Activated CD8-positive, alpha-beta T cell treated with anti-CD3 and anti-CD28 coated beads for 36 hours (primary cell): ENCODE measurements at regions not wholly inside any gene's neighbourhood (a gene's known extent, or its start where the extent isn't known, plus 50 kb on each side); places are given as distances from the start of the nearest gene placed in this dataset.

ENCODE experiments used
- ATAC-seq: fragments of 200-7000 bp; cut with Tn5 transposase; one replicate; pipeline ENCODE4 v1.10.0; 2021; ENCODE audit warnings: mild to moderate bottlenecking, moderate library complexity
- CTCF ChIA-PET: fragments of 350-600 bp; sonication (Branson Sonifier 250); formaldehyde crosslinking; loops from one replicate; lab custom pipeline; 2021; ENCODE audit warnings: antibody characterized with exemption; lab: Charles Lee
- POLR2A ChIA-PET: fragments of 350-600 bp; sonication (Branson Sonifier 250); formaldehyde crosslinking; loops from one replicate; lab custom pipeline; 2021; ENCODE audit warnings: antibody characterized with exemption; lab: Charles Lee
- DNase-seq: peaks from one replicate; pipeline ENCODE4 v3.0.0-alpha.2; 2020
- H3K27ac Mint-ChIP-seq: one replicate; pipeline ENCODE4 v1.8.0; 2021; ENCODE audit warnings: mild to moderate bottlenecking, mixed read lengths
- H3K27me3 Mint-ChIP-seq: one replicate; pipeline ENCODE4 v1.8.0; 2021; ENCODE audit warnings: mixed read lengths
- H3K36me3 Mint-ChIP-seq: one replicate; pipeline ENCODE4 v1.8.0; 2021; ENCODE audit warnings: low read depth, mixed read lengths
- H3K4me1 Mint-ChIP-seq: one replicate; pipeline ENCODE4 v1.8.0; 2021; ENCODE audit warnings: low read depth, mixed read lengths
- H3K4me3 Mint-ChIP-seq: one replicate; pipeline ENCODE4 v1.8.0; 2021; ENCODE audit warnings: mild to moderate bottlenecking, moderate library complexity, mixed read lengths
- H3K9me3 Mint-ChIP-seq: one replicate; pipeline ENCODE4 v1.8.0; 2021; ENCODE audit warnings: mixed read lengths
- intact Hi-C: fragments of 100-400 bp; cut with micrococcal nuclease; formaldehyde crosslinking; loops from one replicate; pipeline ENCODE4 v1.10.0; 2022
- TF ChIP-seq, protein P1 (sequence below): fragments of 200-600 bp; IDR thresholded peaks from one replicate; pipeline ENCODE4 v1.8.0; 2022; ENCODE audit warnings: antibody characterized with exemption, mild to moderate bottlenecking

DNA sequence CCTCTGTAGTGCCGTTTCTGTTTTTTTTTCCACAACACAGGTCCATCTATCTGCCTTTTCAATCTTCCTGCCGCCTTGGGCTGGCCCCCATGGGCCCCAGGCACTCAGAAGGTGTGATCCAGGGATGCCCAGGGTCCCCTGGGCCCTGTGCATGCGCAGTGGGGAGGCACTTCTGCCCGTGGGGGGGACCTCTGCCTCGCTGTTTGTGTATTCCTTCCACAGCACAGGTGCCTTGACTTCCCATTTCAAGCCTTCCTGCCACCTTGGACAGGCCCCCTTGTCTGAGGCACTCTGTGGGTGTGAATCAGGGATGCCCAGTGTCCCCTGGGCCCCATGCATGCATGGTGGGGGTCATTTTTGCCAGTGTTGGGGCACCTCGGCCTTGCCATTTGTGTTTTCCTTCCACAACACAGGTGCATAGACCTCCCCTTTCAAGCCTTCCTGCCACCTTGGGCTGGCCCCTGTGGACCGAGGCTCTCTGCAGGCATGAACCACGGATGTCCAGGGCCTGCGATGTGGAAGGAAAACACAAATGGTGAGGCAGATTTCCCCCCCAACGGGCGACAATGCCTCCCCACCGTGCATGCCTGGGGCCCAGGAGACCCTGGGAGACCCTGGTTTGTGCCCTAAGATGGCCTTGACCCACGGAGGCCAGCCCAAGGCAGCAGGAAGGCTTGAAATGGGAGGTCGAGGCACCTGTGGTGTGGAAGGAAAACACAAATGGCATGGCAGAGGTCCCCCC lies 366.5 kb downstream of the ALG10 start:
- ChIA-PET POLR2A (no interaction called here), CTCF (no interaction called here)
- no peaks in the 10 kb centered on the region for H3K4me1 Mint-ChIP-seq
- ATAC-seq: no peak
- TF ChIP-seq, protein P1, sequence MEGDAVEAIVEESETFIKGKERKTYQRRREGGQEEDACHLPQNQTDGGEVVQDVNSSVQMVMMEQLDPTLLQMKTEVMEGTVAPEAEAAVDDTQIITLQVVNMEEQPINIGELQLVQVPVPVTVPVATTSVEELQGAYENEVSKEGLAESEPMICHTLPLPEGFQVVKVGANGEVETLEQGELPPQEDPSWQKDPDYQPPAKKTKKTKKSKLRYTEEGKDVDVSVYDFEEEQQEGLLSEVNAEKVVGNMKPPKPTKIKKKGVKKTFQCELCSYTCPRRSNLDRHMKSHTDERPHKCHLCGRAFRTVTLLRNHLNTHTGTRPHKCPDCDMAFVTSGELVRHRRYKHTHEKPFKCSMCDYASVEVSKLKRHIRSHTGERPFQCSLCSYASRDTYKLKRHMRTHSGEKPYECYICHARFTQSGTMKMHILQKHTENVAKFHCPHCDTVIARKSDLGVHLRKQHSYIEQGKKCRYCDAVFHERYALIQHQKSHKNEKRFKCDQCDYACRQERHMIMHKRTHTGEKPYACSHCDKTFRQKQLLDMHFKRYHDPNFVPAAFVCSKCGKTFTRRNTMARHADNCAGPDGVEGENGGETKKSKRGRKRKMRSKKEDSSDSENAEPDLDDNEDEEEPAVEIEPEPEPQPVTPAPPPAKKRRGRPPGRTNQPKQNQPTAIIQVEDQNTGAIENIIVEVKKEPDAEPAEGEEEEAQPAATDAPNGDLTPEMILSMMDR: no peak
- no peak overlapping the region for H3K4me3 Mint-ChIP-seq
- intact Hi-C loops: no loop called here
- no peaks in the 10 kb centered on the region for H3K27me3 Mint-ChIP-seq
- DNase-seq: no peak
- H3K9me3 Mint-ChIP-seq: peaks cover 2% of the 10 kb centered on the region
- no peak overlapping the region for H3K27ac Mint-ChIP-seq
- H3K36me3 Mint-ChIP-seq: no peaks in the 10 kb centered on the region

DNA sequence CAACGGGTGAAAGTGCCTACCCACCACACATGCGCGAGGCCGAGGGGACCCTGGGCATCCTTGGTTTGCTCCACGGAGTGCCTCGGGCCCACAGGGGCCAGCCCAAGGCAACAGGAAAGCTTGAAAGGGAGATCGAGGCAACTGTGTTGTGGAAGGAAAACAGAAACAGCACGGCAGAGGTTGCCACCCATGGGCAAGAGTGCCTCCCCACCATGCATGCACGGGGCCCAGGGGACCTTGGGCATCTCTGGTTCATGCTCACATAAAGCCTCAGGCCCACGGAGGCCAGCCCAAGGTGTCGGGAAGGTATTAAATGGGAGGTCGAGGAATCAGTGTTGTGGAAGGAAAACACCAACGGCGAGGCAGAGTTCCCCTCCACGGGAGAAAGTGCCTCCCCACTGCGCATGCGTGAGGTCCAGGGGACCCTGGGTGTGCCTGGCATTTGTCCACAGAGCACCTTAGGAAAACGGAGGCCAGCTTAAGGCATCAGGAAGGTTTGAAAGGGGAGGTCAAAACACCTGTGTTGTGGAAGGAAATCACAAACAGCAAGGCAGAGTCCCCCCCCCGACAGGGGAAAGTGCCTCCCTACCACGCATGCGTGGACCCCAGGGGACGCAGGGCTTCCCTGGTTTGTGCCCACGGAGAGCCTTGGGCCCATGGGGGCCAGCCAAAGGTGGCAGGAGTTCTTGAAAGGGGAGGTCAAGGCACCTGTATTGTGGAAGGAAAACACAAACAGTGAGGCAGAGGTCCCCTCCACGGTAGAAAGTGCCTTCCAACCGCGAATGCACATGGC lies 367.3 kb downstream of the ALG10 start:
- POLR2A ChIA-PET: no interaction called here
- Mint-ChIP-seq H3K27me3 (no peaks in the 10 kb centered on the region), H3K4me3 (no peak overlapping the region), H3K9me3 (peaks cover 2% of the 10 kb centered on the region), H3K4me1 (no peaks in the 10 kb centered on the region), H3K36me3 (no peaks in the 10 kb centered on the region), H3K27ac (no peak overlapping the region)
- intact Hi-C loops: no loop called here
- TF ChIP-seq, protein P1: no peak
- CTCF ChIA-PET: no interaction called here
- ATAC-seq (no peak), DNase-seq (no peak)

DNA sequence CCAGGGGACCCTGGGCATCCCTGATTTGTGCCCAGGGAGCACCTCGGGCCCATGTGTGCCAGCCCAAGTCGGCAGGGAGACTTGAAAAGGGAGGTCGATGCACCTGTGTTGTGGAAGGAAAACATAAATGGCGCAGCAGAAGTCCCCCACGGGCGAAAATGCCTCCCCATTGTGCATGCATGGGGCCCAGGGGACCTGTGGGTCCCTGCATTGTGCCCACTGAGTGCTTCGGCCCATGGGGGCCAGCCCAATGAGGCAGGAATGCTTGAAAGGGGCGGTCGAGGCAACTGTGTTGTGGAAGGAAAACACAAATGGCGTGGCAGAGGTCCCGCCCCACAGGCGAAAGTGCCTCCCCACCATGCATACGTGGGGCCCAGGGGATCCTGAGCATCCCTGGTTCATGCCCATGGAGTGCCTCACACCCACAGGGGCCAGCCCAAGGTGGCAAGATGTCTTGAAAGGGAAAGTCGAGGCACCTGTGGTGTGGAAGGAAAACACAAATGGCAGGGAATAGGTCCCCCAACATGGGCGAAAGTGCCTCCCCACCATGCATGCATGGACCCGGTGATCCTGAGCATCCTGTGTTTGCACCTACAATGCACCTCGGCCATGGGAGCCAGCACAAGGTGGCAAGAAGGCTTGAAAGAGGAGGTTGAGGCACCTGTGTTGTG lies 368.0 kb downstream of the ALG10 start:
- H3K9me3 Mint-ChIP-seq: peaks cover 4% of the 10 kb centered on the region
- ChIA-PET POLR2A (no interaction called here), CTCF (no interaction called here)
- no peak for ATAC-seq
- intact Hi-C loops: no loop called here
- no peaks in the 10 kb centered on the region for H3K36me3 Mint-ChIP-seq
- no peak overlapping the region for H3K27ac Mint-ChIP-seq
- H3K27me3 Mint-ChIP-seq: no peaks in the 10 kb centered on the region
- TF ChIP-seq, protein P1: no peak
- H3K4me3 Mint-ChIP-seq: no peak overlapping the region
- no peaks in the 10 kb centered on the region for H3K4me1 Mint-ChIP-seq
- DNase-seq: no peak

DNA sequence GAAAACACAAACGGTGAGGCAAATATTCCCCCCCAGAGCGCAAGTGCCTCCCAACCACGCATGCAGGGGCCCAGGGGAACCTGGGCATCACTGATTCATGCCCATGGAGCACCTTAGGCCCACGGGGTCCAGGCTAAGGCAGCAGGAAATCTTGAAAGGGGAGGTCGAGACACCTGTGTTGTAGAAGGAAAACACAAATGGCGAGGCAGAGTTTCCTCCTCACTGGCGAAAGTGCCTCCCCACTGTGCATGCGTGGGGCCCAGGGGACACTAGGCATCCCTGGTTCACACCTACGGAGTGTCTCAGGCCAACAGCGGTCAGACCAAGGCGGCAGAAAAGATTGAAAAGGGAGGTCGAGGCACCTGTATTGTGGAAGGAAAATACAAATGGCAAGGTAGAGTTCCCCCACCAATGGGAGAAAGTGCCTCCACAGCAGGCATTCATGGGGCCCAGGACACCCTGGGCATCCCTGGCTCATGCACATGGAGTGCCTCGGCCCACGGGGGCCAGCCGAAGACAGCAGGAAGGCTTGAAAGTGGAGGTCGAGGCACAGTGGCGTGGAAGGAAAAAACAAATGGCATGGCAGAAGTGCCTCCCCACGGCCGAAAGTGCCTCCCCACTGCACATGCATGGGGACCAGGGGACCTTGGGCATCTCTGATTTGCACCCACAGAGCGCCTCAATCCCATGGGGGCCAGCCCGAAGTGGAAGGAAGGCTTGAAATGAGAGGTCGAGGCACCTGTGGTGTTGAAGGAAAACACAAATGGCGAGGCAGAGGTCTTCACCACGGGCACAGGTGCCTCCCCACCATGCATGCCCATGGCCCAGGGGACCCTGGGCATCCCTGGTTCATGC lies 368.8 kb downstream of the ALG10 start:
- no peaks in the 10 kb centered on the region for H3K4me1 Mint-ChIP-seq
- no peak for DNase-seq
- ChIA-PET POLR2A (no interaction called here), CTCF (no interaction called here)
- H3K27ac Mint-ChIP-seq: no peak overlapping the region
- H3K9me3 Mint-ChIP-seq: peaks cover 4% of the 10 kb centered on the region
- TF ChIP-seq, protein P1: no peak
- no peak overlapping the region for H3K4me3 Mint-ChIP-seq
- no peaks in the 10 kb centered on the region for H3K36me3 Mint-ChIP-seq
- ATAC-seq: no peak
- intact Hi-C loops: no loop called here
- no peaks in the 10 kb centered on the region for H3K27me3 Mint-ChIP-seq
